NCI-H526 treated with DMSO at 0.1 percent for 48 hours (cell line): ENCODE measurements at regions not wholly inside any gene's neighbourhood (a gene's known extent, or its start where the extent isn't known, plus 50 kb on each side); places are given as distances from the start of the nearest gene placed in this dataset.

Experiments used
- DNase-seq: peaks from one replicate; lab custom pipeline; 2025; lab: John Stamatoyannopoulos, UW

- DNase-seq = no peak
Measured at GRCh38 chr13:74197677-74198429, 63.6 kb upstream of the KLF12 start.

GRCh38 chr13:74194846-74195245, 60.6 kb upstream of the KLF12 start:
- DNase-seq = no peak

- no peak for DNase-seq
Measured at GRCh38 chr13:74193391-74193790, 59.2 kb upstream of the KLF12 start.

GRCh38 chr13:74191410-74191809, 57.2 kb upstream of the KLF12 start:
- DNase-seq = no peak

GRCh38 chr13:74190999-74191398, 56.8 kb upstream of the KLF12 start:
- no peak for DNase-seq

GRCh38 chr13:74187564-74187963, 53.4 kb upstream of the KLF12 start:
- DNase-seq = no peak

- no peak for DNase-seq
Measured at GRCh38 chr13:74184283-74184682, 50.1 kb upstream of the KLF12 start.
